ENCODE measurements at regions not wholly inside any gene's neighbourhood (a gene's known extent, or its start where the extent isn't known, plus 50 kb on each side); places are given as distances from the start of the nearest gene placed in this dataset.

DNA sequence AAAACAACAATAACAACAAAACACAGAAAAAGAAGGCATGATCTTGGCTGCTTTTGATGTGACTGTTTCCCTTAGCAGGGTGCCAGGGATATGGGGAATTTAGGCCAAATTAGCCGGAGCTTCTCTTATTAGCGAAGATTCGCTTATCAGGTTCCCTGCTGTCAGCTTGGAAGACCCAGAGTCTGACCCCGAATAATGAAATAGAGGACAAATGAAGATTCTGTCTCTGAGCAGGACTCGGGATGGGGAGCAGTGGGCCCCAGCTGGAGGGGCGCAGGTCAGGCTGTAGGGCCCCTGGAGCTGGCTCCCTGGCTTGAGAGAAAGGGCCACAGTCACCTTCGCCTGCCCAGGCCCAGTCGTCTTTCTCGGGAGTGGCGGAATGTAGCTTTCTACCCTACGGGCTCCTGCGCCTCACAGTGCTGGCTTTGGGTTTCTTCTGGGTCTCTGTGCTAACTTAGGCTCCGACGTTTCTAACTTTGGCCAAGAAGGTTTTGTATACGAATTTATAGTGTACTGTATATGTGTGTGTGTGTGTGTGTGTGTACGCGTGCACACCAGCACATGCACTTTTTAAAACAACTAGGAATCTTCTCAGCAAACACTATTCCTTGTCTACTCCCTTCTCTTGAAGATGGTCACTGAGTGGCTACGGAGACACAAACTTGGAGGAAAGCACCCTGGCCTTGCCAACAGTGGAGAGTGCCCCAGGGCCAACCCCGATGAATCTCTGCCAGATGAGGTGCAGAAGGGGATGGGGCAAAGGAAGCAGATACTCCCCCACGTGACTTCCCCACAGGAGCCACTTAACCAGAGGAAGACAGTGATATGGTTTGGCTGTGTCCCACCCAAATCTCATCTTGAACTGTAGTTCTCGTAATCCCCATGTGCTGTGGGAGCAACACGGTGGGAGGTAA lies 195.6 kb upstream of the COPS8 start:
- TF ChIP-seq, protein P1, sequence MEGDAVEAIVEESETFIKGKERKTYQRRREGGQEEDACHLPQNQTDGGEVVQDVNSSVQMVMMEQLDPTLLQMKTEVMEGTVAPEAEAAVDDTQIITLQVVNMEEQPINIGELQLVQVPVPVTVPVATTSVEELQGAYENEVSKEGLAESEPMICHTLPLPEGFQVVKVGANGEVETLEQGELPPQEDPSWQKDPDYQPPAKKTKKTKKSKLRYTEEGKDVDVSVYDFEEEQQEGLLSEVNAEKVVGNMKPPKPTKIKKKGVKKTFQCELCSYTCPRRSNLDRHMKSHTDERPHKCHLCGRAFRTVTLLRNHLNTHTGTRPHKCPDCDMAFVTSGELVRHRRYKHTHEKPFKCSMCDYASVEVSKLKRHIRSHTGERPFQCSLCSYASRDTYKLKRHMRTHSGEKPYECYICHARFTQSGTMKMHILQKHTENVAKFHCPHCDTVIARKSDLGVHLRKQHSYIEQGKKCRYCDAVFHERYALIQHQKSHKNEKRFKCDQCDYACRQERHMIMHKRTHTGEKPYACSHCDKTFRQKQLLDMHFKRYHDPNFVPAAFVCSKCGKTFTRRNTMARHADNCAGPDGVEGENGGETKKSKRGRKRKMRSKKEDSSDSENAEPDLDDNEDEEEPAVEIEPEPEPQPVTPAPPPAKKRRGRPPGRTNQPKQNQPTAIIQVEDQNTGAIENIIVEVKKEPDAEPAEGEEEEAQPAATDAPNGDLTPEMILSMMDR (conservative IDR thresholded peaks at IDR 0.05): no peak
- no peak for TF ChIP-seq EZH2 (IDR thresholded peaks at IDR 0.05; ENCODE audit: low read depth)
